Mesodermal cell (in vitro differentiated cells): ENCODE measurements at regions not wholly inside any gene's neighbourhood (a gene's known extent, or its start where the extent isn't known, plus 50 kb on each side); places are given as distances from the start of the nearest gene placed in this dataset.

Experiments used
- H3K27ac ChIP-seq: 2 replicates; pipeline ENCODE4 v1.7.0; 2013; ENCODE audit warnings: mild to moderate bottlenecking, low read depth, low read length, moderate library complexity; ENCODE audit not compliant: severe bottlenecking
- H3K36me3 ChIP-seq: 2 replicates; pipeline ENCODE4 v1.7.1; 2013; ENCODE audit warnings: mild to moderate bottlenecking, low read length, moderate library complexity; ENCODE audit not compliant: control insufficient read depth, insufficient read depth
- H3K4me1 ChIP-seq: one replicate; pipeline ENCODE4 v1.7.1; 2013; ENCODE audit warnings: mild to moderate bottlenecking, low read length; ENCODE audit not compliant: insufficient read depth, control insufficient read depth, poor library complexity, severe bottlenecking
- H3K4me3 ChIP-seq: 2 replicates; pipeline ENCODE4 v1.7.0; 2013; ENCODE audit warnings: low read length, control low read depth, mild to moderate bottlenecking; ENCODE audit not compliant: insufficient read depth, poor library complexity, severe bottlenecking; ENCODE audit errors: extremely low read depth
- H3K9me3 ChIP-seq: 2 replicates; pipeline ENCODE4 v1.7.1; 2013; ENCODE audit warnings: mild to moderate bottlenecking, low read length, moderate library complexity; ENCODE audit not compliant: control insufficient read depth
- WGBS, 2 experiments: methylation state at CpG; one replicate each; pipeline ENCODE4 v1.1.5; 2013; ENCODE audit warnings: missing lambda C conversion rate in 2 of 2; ENCODE audit not compliant: insufficient coverage in 2 of 2; 5-methylcytosine and 5-hydroxymethylcytosine counted together

GRCh38 chr22:47967831-47968230, 1205.4 kb downstream of the TBC1D22A start:
- no peaks in the 10 kb centered on the region for H3K4me1 ChIP-seq
- no peak overlapping the region for H3K27ac ChIP-seq
- H3K9me3 ChIP-seq: peaks cover 4% of the 10 kb centered on the region
- H3K4me3 ChIP-seq: no peak overlapping the region
- no peaks in the 10 kb centered on the region for H3K36me3 ChIP-seq
- WGBS, 2 experiments: 68 to 72% methylated on average over 3 to 4 of the region's 4 CpGs

GRCh38 chr22:47966316-47966715, 1203.9 kb downstream of the TBC1D22A start:
- Histone ChIP-seq H3K27ac (no peak overlapping the region), H3K36me3 (no peaks in the 10 kb centered on the region), H3K9me3 (peaks cover 4% of the 10 kb centered on the region), H3K4me3 (no peak overlapping the region), H3K4me1 (no peaks in the 10 kb centered on the region)
- 85 to 100% methylated on average over 2 to 4 of the region's 6 CpGs for WGBS, 2 experiments

- Histone ChIP-seq H3K36me3 (no peaks in the 10 kb centered on the region), H3K4me3 (no peak overlapping the region), H3K27ac (no peak overlapping the region), H3K4me1 (no peaks in the 10 kb centered on the region), H3K9me3 (peaks cover 6% of the 10 kb centered on the region)
- WGBS, 2 experiments: 88 to 92% methylated on average over 2 to 3 of the region's 3 CpGs
Measured at GRCh38 chr22:47965896-47966295, 1203.4 kb downstream of the TBC1D22A start.

- Histone ChIP-seq H3K36me3 (no peaks in the 10 kb centered on the region), H3K4me1 (no peaks in the 10 kb centered on the region), H3K27ac (no peak overlapping the region), H3K4me3 (no peak overlapping the region), H3K9me3 (peaks cover 8% of the 10 kb centered on the region)
- 81 to 95% methylated on average over 3 to 6 of the region's 6 CpGs for WGBS, 2 experiments
Measured at GRCh38 chr22:47965066-47965465, 1202.6 kb downstream of the TBC1D22A start.

GRCh38 chr22:47963660-47964059, 1201.2 kb downstream of the TBC1D22A start:
- WGBS, 2 experiments: 84 to 86% methylated on average over 4 of the region's 6 CpGs
- peaks cover 8% of the 10 kb centered on the region for H3K9me3 ChIP-seq

GRCh38 chr22:47957649-47958048, 1195.2 kb downstream of the TBC1D22A start:
- Histone ChIP-seq H3K36me3 (no peaks in the 10 kb centered on the region), H3K4me3 (no peak overlapping the region), H3K27ac (no peak overlapping the region), H3K4me1 (no peaks in the 10 kb centered on the region), H3K9me3 (peaks cover 7% of the 10 kb centered on the region)
- WGBS, 2 experiments: no CpG with 5 or more reads among the region's 2 CpGs

More at GRCh38 chr22:47963660-47964059, 1201.2 kb downstream of the TBC1D22A start:
- Histone ChIP-seq H3K27ac (no peak overlapping the region), H3K4me3 (no peak overlapping the region), H3K4me1 (no peaks in the 10 kb centered on the region), H3K36me3 (no peaks in the 10 kb centered on the region)

GRCh38 chr22:47954107-47954506, 1191.7 kb downstream of the TBC1D22A start:
- no peaks in the 10 kb centered on the region for H3K4me1 ChIP-seq
- no peaks in the 10 kb centered on the region for H3K36me3 ChIP-seq
- H3K27ac ChIP-seq: no peak overlapping the region
- WGBS, 2 experiments: 80% methylated on average over 4 to 5 of the region's 7 CpGs
- H3K4me3 ChIP-seq: no peak overlapping the region
- H3K9me3 ChIP-seq: peaks cover 3% of the 10 kb centered on the region

- Histone ChIP-seq H3K27ac (no peak overlapping the region), H3K9me3 (peaks cover 17% of the 10 kb centered on the region), H3K36me3 (no peaks in the 10 kb centered on the region), H3K4me3 (no peak overlapping the region), H3K4me1 (no peaks in the 10 kb centered on the region)
- WGBS, 2 experiments: 70 to 80% methylated on average over 6 of the region's 6 CpGs
Measured at GRCh38 chr22:47944941-47945340, 1182.5 kb downstream of the TBC1D22A start.

- 80 to 86% methylated on average over 7 to 11 of the region's 13 CpGs for WGBS, 2 experiments
- H3K9me3 ChIP-seq: peaks cover 17% of the 10 kb centered on the region
- H3K4me3 ChIP-seq: no peak overlapping the region
- H3K36me3 ChIP-seq: no peaks in the 10 kb centered on the region
- H3K4me1 ChIP-seq: no peaks in the 10 kb centered on the region
- no peak overlapping the region for H3K27ac ChIP-seq
Measured at GRCh38 chr22:47943729-47944700, 1181.6 kb downstream of the TBC1D22A start.

GRCh38 chr22:47940211-47940610, 1177.8 kb downstream of the TBC1D22A start:
- Histone ChIP-seq H3K4me1 (no peaks in the 10 kb centered on the region), H3K4me3 (no peak overlapping the region), H3K27ac (no peak overlapping the region), H3K9me3 (peaks cover 20% of the 10 kb centered on the region), H3K36me3 (no peaks in the 10 kb centered on the region)
- WGBS, 2 experiments: 81 to 90% methylated on average over 4 to 6 of the region's 6 CpGs

GRCh38 chr22:47933891-47934290, 1171.4 kb downstream of the TBC1D22A start:
- H3K4me3 ChIP-seq: no peak overlapping the region
- no peaks in the 10 kb centered on the region for H3K4me1 ChIP-seq
- no peak overlapping the region for H3K27ac ChIP-seq
- H3K36me3 ChIP-seq: no peaks in the 10 kb centered on the region
- H3K9me3 ChIP-seq: peaks cover 34% of the 10 kb centered on the region
- WGBS, 2 experiments: 80% methylated on average over 1 of the region's 3 CpGs; no CpG with 5 or more reads in 1 of the 2 experiments
